SK-N-MC (cell line): ENCODE measurements at regions not wholly inside any gene's neighbourhood (a gene's known extent, or its start where the extent isn't known, plus 50 kb on each side); places are given as distances from the start of the nearest gene placed in this dataset.

Experiments used
- EZH2 ChIP-seq: fragments of 200-600 bp; sonication (generic); IDR thresholded peaks from one replicate; pipeline ENCODE4 v1.6.1; 2017; ENCODE audit warnings: antibody characterized with exemption
- POLR2AphosphoS5 ChIP-seq: IDR thresholded peaks from 2 replicates; pipeline ENCODE4 v1.6.1; 2012; ENCODE audit warnings: mild to moderate bottlenecking, low read depth, low read length, borderline replicate concordance

DNA sequence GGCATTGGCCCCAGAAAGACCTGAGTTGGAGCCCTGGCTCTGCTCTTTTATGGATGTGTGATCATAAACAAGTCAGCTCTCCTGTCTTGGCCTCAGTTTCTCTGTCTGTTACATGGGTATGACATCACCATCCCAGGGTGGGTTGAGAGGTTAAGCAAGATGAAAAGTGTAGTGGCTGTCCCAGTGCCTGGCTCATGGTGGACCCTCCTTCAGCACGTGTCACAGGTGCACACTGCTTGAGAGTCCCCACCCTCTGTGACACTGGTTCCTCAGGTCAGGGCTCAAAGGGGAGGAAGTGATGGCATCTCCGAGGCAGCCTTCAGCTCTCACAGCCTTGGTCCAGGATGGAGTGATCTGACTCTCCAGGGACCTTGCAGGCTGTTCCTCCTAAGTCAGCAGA is 218.4 kb downstream of the HAPSTR1 start:
- TF ChIP-seq EZH2 = no peak
- no peak for TF ChIP-seq POLR2AphosphoS5
